ENCODE measurements at regions not wholly inside any gene's neighbourhood (a gene's known extent, or its start where the extent isn't known, plus 50 kb on each side); places are given as distances from the start of the nearest gene placed in this dataset.

GRCh38 chr5:172503925-172504700 is 49.8 kb upstream of the SH3PXD2B start:
- no peak overlapping the region for H3K4me3 ChIP-seq (replicated peaks; ENCODE audit: low read depth, low read length)
- TF ChIP-seq CTCF (IDR thresholded peaks at IDR 0.05; ENCODE audit: low read depth, low read length, missing control alignments) = no peak
- DNase-seq (ENCODE audit: extremely low read depth, low read depth) = no peak

Measured in HFF-Myc (cell line).